GM19324 (cell line): ENCODE measurements at regions not wholly inside any gene's neighbourhood (a gene's known extent, or its start where the extent isn't known, plus 50 kb on each side); places are given as distances from the start of the nearest gene placed in this dataset.
"Not testable (repeated sequence)": the region's sequence is repeated elsewhere in the genome, so short reads cannot be mapped to it uniquely, and the experiment has no call there.

ENCODE experiments used
- ATAC-seq: cut with Tn5 transposase; IDR thresholded peaks from one replicate; pipeline ENCODE4 v1.9.1; 2021; ENCODE audit warnings: mild to moderate bottlenecking, moderate library complexity; ENCODE audit not compliant: unreplicated experiment, low FRiP score

DNA sequence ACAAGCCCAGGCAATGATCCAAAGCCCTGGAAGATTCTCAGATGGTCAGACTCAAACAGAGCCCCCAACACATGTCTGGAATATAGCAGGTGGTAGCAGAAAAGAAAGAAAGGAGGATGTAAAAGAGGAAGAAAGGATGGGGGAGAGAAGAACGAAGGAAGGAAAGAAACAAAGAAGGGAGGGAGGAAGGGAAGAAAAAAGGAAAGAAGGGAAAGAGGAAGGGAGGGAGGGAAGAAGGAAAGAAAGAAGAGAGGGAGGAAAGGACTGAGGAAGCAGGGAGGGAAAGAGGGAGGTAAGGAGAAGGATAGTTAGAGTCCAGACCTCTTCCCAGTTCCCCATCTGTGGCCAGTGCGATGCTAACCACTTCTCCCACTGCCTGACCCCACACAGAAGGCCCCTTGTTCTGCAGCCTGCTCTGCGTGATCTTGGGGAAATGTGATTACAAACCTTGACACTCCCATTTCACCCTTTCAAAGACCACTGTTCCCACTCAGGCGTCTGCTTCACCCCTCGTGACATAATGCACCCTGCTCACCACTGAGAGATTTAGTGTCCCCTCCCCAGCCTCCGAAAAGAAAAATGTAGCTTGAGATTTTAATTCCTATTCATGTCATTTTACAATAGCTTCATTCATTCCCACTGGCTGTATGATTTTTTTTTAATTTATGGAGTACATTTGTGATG is 357.9 kb downstream of the BCL11B start:
- no peak for ATAC-seq

DNA sequence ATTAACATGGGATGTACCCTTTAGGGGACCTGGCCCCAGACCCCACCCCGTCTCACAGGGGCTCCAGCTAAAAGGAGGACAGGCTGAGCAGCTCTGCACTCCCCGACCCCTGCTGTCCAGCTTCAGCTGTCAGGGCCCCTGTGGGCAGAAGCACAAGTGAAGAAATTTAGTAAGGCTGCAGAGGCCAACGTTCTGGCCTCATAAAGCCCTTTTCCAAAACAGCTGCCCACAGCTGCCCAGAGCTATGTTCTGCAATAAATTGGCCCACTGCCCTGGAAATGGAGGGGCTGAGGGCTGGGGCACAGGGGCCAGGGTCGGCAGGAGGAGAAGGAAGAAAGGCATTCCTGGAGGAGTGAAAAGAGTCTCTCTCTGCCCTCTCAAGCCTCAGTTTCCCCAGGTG is 357.1 kb downstream of the BCL11B start:
- no peak for ATAC-seq

DNA sequence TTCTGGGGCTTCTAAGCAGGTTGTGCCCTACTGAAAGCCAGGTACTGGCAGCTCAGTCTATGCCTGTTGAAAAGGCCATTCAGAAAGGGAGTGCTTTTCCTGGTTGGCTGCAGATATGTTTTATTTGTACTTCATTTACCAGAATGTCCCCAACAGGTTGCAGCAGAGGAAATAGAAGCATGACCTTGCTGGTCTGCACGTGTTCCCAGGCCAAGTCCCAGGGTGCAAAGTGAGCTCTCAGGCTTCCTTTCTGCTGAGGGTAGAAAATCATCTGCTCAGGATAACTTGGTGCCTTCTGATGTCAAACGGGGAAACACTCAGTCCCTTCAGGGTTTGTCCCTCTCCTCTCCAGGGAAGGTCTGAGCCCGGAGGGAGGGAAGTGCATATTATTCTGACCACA is 356.4 kb downstream of the BCL11B start:
- no peak for ATAC-seq

DNA sequence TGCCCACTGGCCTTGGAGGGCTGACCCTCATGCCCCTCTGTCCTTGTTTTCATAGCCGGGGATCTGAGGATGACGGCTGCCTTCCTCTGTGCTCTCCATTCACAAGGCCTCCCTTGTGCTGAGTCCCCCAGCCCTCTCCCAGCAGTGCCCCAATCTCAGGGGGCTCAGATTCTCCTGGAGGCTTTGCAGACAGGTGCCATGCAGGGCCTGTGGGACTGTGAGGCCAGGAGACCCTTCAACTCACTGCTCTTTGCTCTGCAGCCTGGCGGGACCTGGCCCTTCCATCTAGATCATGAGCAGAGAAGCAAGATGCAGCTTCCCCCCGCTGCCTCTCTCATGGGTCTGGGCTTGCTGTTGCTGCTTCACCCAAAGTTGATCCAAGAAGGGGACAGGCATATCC is 356.0 kb downstream of the BCL11B start:
- ATAC-seq, result no peak

DNA sequence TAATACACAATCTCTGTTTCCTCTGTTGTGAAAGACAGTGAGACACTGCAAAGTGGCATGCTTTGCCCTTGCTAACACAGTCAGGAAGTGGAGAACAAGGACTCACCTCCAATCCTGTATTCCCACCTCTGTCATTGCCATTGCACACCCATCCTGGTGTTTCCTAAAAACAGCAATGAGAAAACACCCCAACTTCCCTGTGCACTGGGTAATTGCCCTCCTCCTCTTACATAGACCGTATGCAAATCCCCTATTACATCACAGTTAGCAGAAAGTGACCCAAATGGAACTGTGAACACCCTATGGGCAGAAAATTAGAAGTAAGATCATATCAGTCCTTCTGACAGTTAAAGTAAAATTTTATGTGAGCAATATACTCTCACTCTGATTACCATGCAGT is 355.5 kb downstream of the BCL11B start:
- ATAC-seq, result no peak

DNA sequence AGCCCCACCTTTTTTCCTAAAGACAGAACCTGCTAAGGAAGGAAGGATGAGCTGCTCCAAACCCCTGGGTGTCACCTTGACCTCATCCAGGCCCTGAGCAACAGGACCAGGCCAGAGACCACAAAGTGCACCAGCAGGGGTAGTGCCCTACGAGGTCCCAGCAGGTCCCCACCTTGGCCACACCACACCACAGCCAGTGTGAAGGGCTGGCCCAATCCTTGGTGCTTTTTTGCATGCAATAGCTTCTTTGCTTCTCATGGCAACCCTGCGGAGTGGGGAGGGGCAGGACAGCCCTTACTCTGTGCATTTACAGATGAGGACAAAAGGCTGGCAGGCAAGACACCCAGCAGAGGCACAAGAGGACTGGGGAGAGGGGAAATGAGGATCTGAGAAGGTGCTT is 352.6 kb downstream of the BCL11B start:
- ATAC-seq, result no peak

DNA sequence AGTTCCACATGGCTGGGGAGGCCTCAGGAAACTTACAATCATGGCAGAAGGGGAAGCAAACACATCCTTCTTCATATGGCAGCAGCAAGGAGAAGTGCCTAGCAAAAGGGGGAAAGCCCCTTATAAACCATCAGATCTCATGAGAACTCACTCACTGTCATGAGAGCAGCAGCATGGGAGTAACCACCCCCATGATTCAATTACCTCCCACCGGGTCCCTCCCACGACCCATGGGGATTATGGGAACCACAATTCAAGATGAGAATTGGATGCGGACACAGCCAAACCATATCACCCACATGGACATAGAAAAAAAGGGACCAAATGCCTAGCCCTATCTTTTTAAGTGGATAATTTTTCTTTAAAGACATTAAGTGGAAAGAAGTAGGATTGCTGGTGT is 350.7 kb downstream of the BCL11B start:
- not testable (repeated sequence) for ATAC-seq

DNA sequence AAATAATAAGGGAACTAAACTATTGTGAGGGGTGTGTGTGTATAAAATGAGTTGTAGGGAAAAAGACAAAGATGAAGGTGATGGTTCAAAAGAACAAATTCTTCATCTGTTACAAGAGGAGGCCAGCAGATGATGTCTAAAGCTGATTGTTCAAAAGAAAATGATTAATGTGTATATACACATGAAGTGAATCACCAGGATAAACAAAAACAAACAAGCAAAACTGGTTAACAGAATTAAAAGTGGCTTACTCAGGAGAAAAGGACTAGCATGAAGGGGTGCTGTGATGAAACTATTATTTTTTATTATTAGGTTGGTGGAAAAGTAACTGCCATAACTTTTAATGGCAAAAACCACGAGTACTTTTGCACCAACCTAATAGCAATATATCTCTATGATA is 348.4 kb downstream of the BCL11B start:
- no peak for ATAC-seq

DNA sequence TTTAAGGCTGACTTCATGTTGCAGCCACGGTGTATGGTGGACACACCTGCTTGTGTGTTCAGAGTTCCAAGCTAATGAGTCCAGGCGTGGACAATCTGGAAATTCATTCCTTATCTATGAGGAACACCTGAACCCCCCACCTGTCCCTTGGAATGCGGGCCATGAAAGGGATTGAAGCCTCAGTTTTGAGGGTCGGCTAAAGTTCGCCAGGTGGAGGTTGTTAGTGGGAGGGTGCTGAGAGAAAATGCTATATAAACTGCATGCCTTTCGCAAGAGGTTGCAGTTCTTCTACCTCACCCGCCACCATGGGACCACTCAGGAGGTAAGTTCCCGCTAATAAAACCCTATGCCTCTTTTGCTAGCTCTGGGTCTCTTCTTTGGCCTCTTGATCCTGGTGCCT is 348.0 kb downstream of the BCL11B start:
- ATAC-seq, result no peak

DNA sequence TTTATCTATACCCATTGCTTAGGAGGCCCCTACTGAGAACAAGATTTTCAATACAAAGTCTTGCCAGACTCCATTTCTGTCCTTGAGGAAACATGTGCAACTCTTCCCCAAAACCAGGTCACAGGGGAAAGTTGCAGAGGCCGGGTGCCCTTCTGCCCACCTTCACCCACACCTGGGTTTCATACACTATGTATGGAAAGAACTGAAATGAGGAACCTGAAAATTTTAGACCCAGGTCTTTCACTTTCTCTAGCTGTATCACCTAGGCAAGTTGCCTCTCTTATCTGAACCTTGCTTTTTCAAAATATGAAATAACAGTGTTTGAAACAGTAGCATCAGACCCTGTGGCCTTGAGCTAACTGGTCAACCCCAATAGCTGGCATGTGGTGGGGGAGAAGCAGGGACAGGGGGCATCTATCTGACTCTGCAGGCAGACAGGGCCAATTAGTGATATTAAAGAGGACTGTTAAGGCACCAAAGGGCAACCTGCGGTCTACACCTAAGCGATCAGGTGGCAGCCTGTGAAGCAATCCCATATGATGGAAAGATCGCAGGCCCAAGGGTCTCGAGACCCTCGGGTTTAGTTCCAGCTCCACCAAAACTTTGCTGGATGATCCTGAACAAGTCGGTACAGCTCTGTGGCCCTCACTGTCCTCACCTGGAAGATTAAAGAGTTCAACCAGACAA is 346.5 kb downstream of the BCL11B start:
- no peak for ATAC-seq

DNA sequence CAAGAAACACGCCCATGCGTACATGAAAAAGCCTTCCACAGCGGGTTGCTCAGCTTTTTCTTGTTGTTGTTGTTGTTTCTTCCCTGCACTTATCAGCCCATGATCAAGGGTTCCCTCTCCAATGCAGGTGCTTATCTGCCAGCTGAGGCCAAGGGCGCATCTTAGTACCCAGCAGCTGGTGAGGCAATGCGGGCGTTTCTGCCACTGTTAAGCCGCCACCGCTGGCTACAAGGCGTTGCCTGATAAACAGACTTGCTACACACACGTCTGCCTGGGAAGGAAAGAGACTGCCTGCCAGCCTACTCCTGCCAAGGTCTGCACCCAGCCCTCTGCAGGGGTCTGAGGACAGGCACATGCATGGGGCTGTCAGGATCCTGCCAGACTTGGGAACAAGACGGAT is 345.9 kb downstream of the BCL11B start:
- ATAC-seq, result no peak

DNA sequence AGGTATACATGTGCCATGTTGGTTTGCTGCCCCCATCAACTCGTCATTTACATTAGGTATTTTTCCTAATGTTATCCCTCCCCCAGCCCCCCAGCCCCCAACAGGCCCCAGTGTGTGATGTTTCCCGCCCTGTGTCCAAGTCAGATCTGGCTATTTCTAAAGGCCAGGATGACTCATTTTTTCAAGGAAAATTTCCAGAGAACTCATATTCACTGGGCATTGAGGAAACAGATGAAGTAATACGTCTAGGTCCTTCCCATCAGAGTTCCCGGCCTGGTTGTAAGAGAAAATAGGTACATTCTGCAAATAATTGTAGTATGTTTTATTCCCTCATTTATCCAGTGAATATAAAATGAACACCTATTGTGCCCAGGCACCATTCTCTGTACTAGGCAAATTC is 345.2 kb downstream of the BCL11B start:
- ATAC-seq, result no peak

DNA sequence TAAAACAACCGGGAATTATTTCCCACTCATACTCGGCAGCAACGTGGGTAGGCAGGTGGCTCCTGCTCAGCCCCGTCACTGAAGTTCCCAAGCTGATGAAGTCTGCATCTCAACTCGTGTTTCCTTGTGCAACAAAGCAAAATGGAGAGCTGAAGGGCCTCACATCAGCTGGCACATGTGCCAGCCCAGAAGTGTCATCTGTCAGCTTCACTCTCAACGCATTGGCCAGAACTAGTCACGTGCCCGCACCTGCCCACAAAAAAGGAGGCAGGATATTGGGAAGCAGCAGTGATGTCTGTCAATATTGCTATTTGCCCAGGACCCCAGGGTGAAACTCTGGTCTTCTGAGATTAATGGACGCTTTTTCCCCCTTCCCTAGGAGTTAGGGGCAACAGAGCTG is 344.0 kb downstream of the BCL11B start:
- no peak for ATAC-seq

DNA sequence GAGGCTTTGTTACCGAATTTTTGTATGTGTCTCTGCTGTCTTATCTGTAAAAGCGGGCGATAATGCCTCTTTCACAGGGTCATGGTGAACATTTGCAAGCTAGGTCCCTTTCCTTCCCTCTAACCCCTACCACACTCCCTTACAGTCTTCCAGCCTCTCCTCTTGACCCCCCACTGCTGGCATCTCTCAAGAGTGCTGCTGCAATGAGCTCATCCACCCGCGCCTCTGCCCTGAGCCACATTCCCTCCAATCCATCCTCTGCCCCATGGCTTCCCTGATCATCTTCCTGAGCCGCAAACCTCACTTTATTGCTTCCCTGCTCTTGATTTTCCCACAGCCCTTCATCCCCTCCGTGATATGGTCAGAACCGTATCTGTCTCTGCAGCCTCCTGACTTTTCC is 343.6 kb downstream of the BCL11B start:
- ATAC-seq, result no peak

DNA sequence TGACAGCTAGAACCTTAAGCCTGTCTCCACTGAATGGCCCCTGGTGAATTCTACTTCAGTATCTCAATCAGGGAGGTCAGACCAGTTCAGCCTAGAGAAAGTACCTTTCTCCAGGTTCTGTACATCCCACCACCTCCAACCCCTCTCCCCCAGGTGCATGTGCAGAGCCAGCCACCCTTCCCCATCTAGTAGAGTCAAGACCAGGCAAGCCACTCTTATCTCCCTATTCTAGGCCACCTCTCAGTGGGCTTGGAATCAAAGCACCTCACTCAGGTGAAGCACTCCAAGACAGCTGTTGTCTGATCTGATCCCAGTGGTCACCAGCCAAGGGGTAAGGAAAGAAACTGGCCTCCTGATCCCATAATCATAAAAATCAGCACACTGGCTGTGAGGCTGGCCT is 340.9 kb downstream of the BCL11B start:
- ATAC-seq, result no peak

DNA sequence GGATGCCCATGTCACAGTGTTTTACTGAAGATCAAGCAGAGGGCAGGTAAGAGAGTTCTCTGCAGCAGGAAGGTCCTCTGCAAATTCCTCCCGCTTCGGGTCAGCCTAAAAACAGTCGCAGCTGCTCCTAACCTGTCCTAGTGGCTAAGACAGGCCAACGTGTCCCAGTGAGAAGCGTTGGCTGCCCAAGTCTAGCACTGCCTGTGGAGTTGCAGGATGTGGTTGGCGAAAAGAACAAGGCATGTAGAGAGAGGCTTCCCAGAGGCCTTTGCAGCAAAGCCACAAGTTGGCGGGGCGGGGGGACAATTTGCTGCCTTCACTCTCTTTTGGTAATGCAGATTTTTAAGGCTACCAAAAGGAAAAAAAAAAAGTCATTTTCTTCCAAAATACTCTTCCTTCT is 340.1 kb downstream of the BCL11B start:
- ATAC-seq, result no peak

DNA sequence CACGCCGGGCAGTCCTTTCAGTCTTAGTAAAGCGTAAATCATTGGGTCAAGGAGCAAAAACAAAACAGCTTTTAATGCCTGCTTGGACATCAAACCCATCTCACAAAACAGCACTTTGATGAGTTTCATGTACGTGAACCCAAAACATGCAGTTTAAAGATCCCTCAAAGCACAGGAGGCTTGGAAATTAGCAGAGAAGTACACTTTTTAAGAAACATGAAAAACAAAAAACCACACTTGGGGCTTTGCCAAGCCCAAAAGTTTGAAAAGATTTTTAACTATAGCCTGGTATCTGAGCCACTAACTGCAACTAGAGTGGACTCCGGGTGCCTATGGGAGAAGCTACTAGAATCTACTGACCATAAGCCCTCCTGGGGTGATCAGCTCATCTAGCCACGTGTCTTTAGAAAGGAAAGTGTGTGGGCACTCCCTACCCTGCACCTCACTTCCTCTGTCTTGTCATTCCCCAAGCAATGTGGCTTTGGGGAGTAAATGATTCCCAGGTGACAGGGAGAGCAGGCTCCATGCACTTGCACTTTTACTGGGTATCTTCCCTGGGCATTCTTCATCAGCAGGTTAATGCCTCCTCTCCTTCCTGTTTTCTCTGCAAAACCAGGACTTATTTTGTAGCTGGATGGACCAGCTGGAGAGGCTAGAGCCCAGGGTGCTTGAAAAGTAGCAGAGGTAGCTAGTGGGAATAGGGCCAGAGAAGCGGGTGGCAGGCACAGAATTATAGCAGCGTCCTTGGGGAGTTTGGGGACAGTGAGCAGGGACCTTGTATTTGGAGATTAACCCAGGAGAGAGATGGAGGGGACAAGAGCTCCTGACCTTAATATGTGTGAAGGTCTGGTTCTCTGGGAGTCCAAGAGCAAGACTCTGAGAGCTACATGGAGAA is 339.3 kb downstream of the BCL11B start:
- ATAC-seq, result no peak

DNA sequence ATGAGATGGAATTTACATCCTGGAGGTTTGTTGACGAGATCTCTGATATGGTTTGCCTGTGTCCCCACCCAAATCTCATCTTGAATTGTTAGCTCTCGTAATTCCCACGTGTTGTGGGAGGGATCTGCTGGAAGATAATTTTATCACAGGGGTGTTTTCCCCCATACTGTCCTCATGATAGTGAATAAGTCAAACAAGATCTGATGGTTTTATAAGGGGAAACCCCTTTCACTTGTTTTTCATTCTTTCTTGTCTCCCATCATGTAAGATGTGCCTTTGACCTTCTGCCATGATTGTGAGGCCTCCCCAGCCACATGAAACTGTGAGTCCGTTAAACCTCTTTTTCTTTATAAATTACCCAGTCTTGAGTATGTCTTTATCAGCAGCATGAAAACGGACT is 337.4 kb downstream of the BCL11B start:
- ATAC-seq, result not testable (repeated sequence)

DNA sequence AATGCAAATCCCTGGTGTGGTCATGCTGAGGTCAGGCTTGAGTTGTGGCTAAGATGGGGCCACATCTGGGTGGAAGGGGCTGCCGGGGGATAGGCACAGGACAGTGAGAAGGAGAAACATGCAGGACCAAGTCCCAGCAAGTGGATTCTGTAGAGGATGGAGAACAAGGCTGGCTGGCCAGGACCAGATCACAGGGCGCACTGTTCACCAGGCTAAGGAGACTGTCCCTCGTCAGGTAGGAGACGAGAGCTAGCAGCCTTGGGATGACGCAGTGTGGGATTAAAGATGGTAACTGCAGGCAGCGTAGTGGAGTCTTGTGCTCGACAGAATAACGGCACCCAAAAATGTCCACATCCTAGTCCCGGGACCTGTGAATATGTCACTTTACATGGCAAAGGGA is 336.1 kb downstream of the BCL11B start:
- ATAC-seq, result no peak

DNA sequence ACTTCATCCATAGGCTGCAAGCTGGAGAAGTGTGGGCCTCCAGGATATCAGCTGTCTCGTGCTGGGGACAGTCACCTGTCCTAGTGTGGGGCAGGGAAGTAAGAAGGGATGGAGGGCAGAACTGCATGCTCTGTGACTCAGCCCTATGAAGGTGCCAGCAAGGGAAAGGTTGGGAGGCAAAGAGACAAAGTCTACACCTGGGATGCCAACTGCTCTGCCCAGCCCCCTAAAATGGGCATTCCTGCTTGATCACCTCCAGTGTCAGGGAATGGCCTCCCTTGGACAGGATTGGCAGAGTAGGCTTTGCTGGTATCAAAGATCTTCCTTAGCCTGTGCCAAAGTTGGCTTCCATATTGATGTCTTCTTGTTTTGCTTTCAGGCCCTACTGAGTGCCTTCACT is 335.0 kb downstream of the BCL11B start:
- no peak for ATAC-seq

DNA sequence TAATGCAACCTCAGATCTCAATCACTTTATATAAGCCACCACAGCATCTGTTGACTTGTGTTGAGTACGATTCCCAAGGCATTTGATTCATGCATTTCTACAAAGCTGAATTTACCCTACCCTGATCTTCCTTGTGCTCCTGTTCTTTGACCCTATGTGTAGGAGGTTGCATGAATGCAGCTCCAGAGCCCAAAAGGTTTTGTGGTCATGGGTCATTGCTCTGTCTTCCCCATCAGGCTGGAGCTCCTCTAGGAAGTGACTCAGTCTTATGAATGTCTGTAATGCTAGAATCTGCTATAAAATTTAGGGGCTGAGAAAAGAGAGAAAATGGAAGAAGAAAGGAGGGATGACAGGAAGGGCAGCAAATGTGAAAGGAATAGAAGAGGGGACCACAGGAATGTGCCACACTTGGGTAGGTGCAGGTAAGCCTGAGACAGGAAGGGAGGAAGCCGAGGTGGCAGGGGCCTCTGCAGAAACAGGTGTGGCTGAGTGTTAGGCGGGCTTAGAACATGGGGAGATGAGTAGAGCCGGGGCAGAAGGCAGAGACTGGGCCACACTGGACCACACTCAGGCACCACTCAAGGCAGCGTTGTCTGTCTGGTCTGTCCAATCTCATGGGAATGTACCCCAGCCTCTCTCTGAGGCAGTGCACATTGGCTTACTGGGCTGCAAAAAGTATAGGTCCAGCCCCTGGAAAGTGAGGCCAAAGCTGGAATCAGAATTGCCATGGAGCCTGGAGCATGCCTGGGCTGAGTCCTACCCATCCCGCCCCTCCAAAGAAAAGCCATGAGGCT is 334.1 kb downstream of the BCL11B start:
- no peak for ATAC-seq
